GM12878 (cell line): ENCODE measurements at regions not wholly inside any gene's neighbourhood (a gene's known extent, or its start where the extent isn't known, plus 50 kb on each side); places are given as distances from the start of the nearest gene placed in this dataset.

Experiments
- ATAC-seq: fragments of 200-7000 bp; cut with Tn5 transposase; 3 replicates; pipeline ENCODE4 v1.9.1; 2020; ENCODE audit warnings: mild to moderate bottlenecking, moderate library complexity
- BruUV-seq: library from RNA; stranded (reverse); fragments of 400-500 nt; replicated peaks from 2 replicates; lab custom pipeline; 2021; lab: Mats Ljungman, UMichigan
- CTCF ChIA-PET: fragments of 300-600 bp; sonication (Branson Sonifier 250); formaldehyde crosslinking; extraction: SDS; loops from one replicate; lab custom pipeline; 2021; ENCODE audit warnings: inconsistent platforms; lab: Yijun Ruan, JAX
- POLR2A ChIA-PET: fragments of 350-600 bp; formaldehyde crosslinking; extraction: SDS; loops from one replicate; lab custom pipeline; 2021; ENCODE audit warnings: inconsistent platforms; lab: Charles Lee
- RAD21 ChIA-PET: fragments of 300-600 bp; sonication (Branson Sonifier 250); formaldehyde crosslinking; loops from one replicate; lab custom pipeline; 2023; ENCODE audit warnings: antibody characterized with exemption; ENCODE audit not compliant: unreplicated experiment; lab: Charles Lee
- SMC1A ChIA-PET: fragments of 300-600 bp; sonication (Branson Sonifier 250); formaldehyde crosslinking; loops from one replicate; lab custom pipeline; 2023; ENCODE audit not compliant: unreplicated experiment, uncharacterized antibody; lab: Charles Lee
- DNase-seq: peaks from one replicate; pipeline ENCODE4 v3.0.0-alpha.2; 2011; ENCODE audit warnings: low read depth, low spot score
- FAIRE-seq: peaks from 3 replicates; lab custom pipeline; 2011; peaks lifted over from hg19 to GRCh38; lab: Jason Lieb, UNC
- H2AFZ ChIP-seq: 2 replicates; pipeline ENCODE4 v1.6.0; 2011; ENCODE audit warnings: low read depth, low read length, control low read depth; ENCODE audit not compliant: control insufficient read depth
- H3K27ac ChIP-seq: 2 replicates; pipeline ENCODE4 v1.5.1; 2011; ENCODE audit warnings: control low read depth; ENCODE audit not compliant: control insufficient read depth, insufficient read depth
- H3K27me3 ChIP-seq, 2 experiments: replicated peaks in 1 of 2; 2 replicates each; pipeline versions ENCODE4 v1.6.0 to v1.6.1; 2011; ENCODE audit warnings: low read length in 1 of 2; ENCODE audit not compliant: control insufficient read depth in 2 of 2, insufficient read depth in 2 of 2
- H3K36me3 ChIP-seq, 2 experiments: 2 replicates each; pipeline ENCODE4 v1.5.1; 2011; ENCODE audit warnings: low read length in 1 of 2; ENCODE audit not compliant: control insufficient read depth in 2 of 2, insufficient read depth in 2 of 2
- H3K4me1 ChIP-seq: 2 replicates; pipeline ENCODE4 v1.6.1; 2011; ENCODE audit warnings: mild to moderate bottlenecking, low read length, moderate library complexity, mixed read lengths; ENCODE audit not compliant: control insufficient read depth, insufficient read depth
- H3K4me2 ChIP-seq: 2 replicates; pipeline ENCODE4 v1.6.0; 2011; ENCODE audit warnings: control low read depth; ENCODE audit not compliant: control insufficient read depth, insufficient read depth
- H3K4me3 ChIP-seq: fragments of 200-600 bp; sonication (generic); 2 replicates; pipeline ENCODE4 v1.5.1; 2016
- H3K79me2 ChIP-seq: 2 replicates; pipeline ENCODE4 v1.6.0; 2011; ENCODE audit warnings: low read length; ENCODE audit not compliant: control insufficient read depth, insufficient read depth
- H3K9ac ChIP-seq: 2 replicates; pipeline ENCODE4 v1.8.0; 2011; ENCODE audit warnings: low read length, control low read depth, mixed read lengths; ENCODE audit not compliant: control insufficient read depth, insufficient read depth
- H3K9me3 ChIP-seq: replicated peaks from 3 replicates; pipeline ENCODE4 v1.5.1; 2011; ENCODE audit warnings: mild to moderate bottlenecking, low read length; ENCODE audit not compliant: control insufficient read depth, insufficient read depth
- H4K20me1 ChIP-seq: 2 replicates; pipeline ENCODE4 v1.6.0; 2011; ENCODE audit not compliant: control insufficient read depth, insufficient read depth
- ASH2L ChIP-seq: fragments of 300-600, 200-600 bp; sonication (generic); IDR thresholded peaks from 2 replicates; pipeline ENCODE4 v1.6.1; 2017; ENCODE audit warnings: low read depth, mild to moderate bottlenecking, borderline replicate concordance
- CREB1 ChIP-seq: IDR thresholded peaks from 2 replicates; pipeline ENCODE4 v1.6.1; 2012; ENCODE audit warnings: low read depth, mild to moderate bottlenecking, inconsistent platforms
- DPF2 ChIP-seq: fragments of 450-650 bp; IDR thresholded peaks from 2 replicates; pipeline ENCODE4 v1.6.1; 2017; ENCODE audit warnings: mild to moderate bottlenecking
- EZH2 ChIP-seq: IDR thresholded peaks from 2 replicates; pipeline ENCODE4 v1.6.1; 2012; ENCODE audit warnings: low read depth, mild to moderate bottlenecking, control low read depth, inconsistent platforms, low read length, borderline replicate concordance; ENCODE audit not compliant: control insufficient read depth
- IKZF1 ChIP-seq: fragments of 450-650 bp; conservative IDR thresholded peaks from 2 replicates; pipeline ENCODE4 v1.6.1; 2017; ENCODE audit warnings: antibody characterized with exemption, mild to moderate bottlenecking
- IRF3 ChIP-seq: fragments of 450-650 bp; IDR thresholded peaks from 2 replicates; pipeline ENCODE4 v1.6.1; 2014; ENCODE audit warnings: mild to moderate bottlenecking
- JUNB ChIP-seq: IDR thresholded peaks from 2 replicates; pipeline ENCODE4 v1.6.1; 2016; ENCODE audit warnings: antibody characterized with exemption, mild to moderate bottlenecking
- KAT2A ChIP-seq: conservative IDR thresholded peaks from 2 replicates; pipeline ENCODE4 v1.6.1; 2011; ENCODE audit warnings: low read depth, low read length; ENCODE audit not compliant: control insufficient read depth
- MXI1 ChIP-seq: fragments of 150-350 bp; IDR thresholded peaks from 2 replicates; pipeline ENCODE4 v1.6.1; 2011; ENCODE audit warnings: low read depth, mild to moderate bottlenecking, inconsistent platforms, low read length, improper control_type of control experiment
- MYC ChIP-seq: IDR thresholded peaks from 2 replicates; pipeline ENCODE4 v1.6.1; 2011; ENCODE audit warnings: mild to moderate bottlenecking, low read length, moderate library complexity, inconsistent platforms; ENCODE audit not compliant: insufficient read depth, insufficient replicate concordance, insufficient read length, severe bottlenecking
- PKNOX1 ChIP-seq: fragments of 450-650 bp; IDR thresholded peaks from 2 replicates; pipeline ENCODE4 v1.6.1; 2016; ENCODE audit warnings: mild to moderate bottlenecking
- PRDM15 ChIP-seq: fragments of 450-650 bp; formaldehyde crosslinking; IDR thresholded peaks from 2 replicates; pipeline ENCODE4 v1.4.0; 2020; ENCODE audit warnings: mild to moderate bottlenecking, moderate library complexity
- RFX5 ChIP-seq: IDR thresholded peaks from 2 replicates; pipeline ENCODE4 v1.6.1; 2011; ENCODE audit warnings: low read depth, low read length, improper control_type of control experiment
- RUNX3 ChIP-seq: IDR thresholded peaks from 2 replicates; pipeline ENCODE4 v1.6.1; 2012; ENCODE audit warnings: low read length, inconsistent platforms
- SREBF2 ChIP-seq: IDR thresholded peaks from 2 replicates; pipeline ENCODE4 v1.6.1; 2012; ENCODE audit warnings: mild to moderate bottlenecking, low read length
- USF1 ChIP-seq: IDR thresholded peaks from 2 replicates; pipeline ENCODE4 v1.6.1; 2011; ENCODE audit warnings: borderline replicate concordance, low read depth, mild to moderate bottlenecking, moderate library complexity, mixed read lengths, low read length; ENCODE audit not compliant: insufficient read depth; ENCODE audit errors: extremely low read length
- ZNF217 ChIP-seq: fragments of 450-650 bp; IDR thresholded peaks from 2 replicates; pipeline ENCODE4 v1.6.1; 2017; ENCODE audit warnings: antibody characterized with exemption, mild to moderate bottlenecking
- ZNF24 ChIP-seq: fragments of 450-650 bp; IDR thresholded peaks from 2 replicates; pipeline ENCODE4 v1.6.1; 2017; ENCODE audit warnings: antibody characterized with exemption, mild to moderate bottlenecking
- WGBS: methylation state at CpG from one replicate; pipeline ENCODE4 v1.1.6; 2016; ENCODE audit warnings: low lambda C conversion rate; ENCODE audit not compliant: insufficient replicate concordance, insufficient coverage; ENCODE audit errors: missing lambda C conversion rate; 5-methylcytosine and 5-hydroxymethylcytosine counted together
- in situ Hi-C: fragments of 300-500 bp; cut with MboI; formaldehyde crosslinking; loops from 9 replicates; pipeline ENCODE4 v1.14.3; 2018; ENCODE audit warnings: mixed read lengths
- intact Hi-C: fragments of 100-400 bp; cut with micrococcal nuclease; formaldehyde crosslinking; loops from one replicate; pipeline ENCODE4 v1.14.2; 2022; ENCODE audit not compliant: unreplicated experiment

- no peak for TF ChIP-seq JUNB
- no peak for TF ChIP-seq PRDM15
- no peak for TF ChIP-seq ASH2L
- TF ChIP-seq MXI1 = no peak
- no peak for TF ChIP-seq SREBF2
- TF ChIP-seq EZH2 = no peak
- TF ChIP-seq IRF3 = no peak
- TF ChIP-seq DPF2 = no peak
- TF ChIP-seq USF1 = no peak
- TF ChIP-seq RUNX3 = no peak
- TF ChIP-seq IKZF1 = no peak
- TF ChIP-seq MYC = no peak
- TF ChIP-seq RFX5 = no peak
- TF ChIP-seq PKNOX1 = no peak
- TF ChIP-seq KAT2A = no peak
- no peak for TF ChIP-seq CREB1
- no peak for TF ChIP-seq ZNF24
- TF ChIP-seq ZNF217 = no peak
- BruUV-seq = no TSS peak
- FAIRE-seq (no peak), ATAC-seq (no peak), DNase-seq (no peak)
- Histone ChIP-seq H3K9ac (no peak overlapping the region), H3K4me2 (no peak overlapping the region), H2AFZ (no peak overlapping the region), H3K79me2 (no peaks in the 10 kb centered on the region), H3K27ac (no peak overlapping the region), H3K4me3 (no peak overlapping the region), H3K9me3 (no peaks in the 10 kb centered on the region; the same call in 2 of the 3 replicates), H3K36me3 (no peaks in the 10 kb centered on the region), H3K4me1 (no peaks in the 10 kb centered on the region), H4K20me1 (no peaks in the 10 kb centered on the region), H3K27me3 (no peaks in the 10 kb centered on the region)
- SMC1A ChIA-PET = no interaction called here
- POLR2A ChIA-PET = no interaction called here
- intact Hi-C loops = no loop called here
- in situ Hi-C loops = no loop called here
- WGBS = 43% methylated on average over 9 of the region's 9 CpGs
- CTCF ChIA-PET = no interaction called here
- RAD21 ChIA-PET = no interaction called here
These were observed 243.8 kb upstream of the IRX4 start for GRCh38 chr5:2126512-2126911.
